Fibroblast of the aortic adventitia (primary cell): ENCODE measurements at regions not wholly inside any gene's neighbourhood (a gene's known extent, or its start where the extent isn't known, plus 50 kb on each side); places are given as distances from the start of the nearest gene placed in this dataset.
A peak's percentile ranks its signal among the peaks of the same experiment; 100 is the strongest.

Experiments
- DNase-seq: peaks from one replicate; pipeline ENCODE4 v3.0.0-alpha.2; 2010; ENCODE audit warnings: low read depth
- H3K4me3 ChIP-seq: 2 replicates; pipeline ENCODE4 v1.5.1; 2011; ENCODE audit warnings: low read depth, mild to moderate bottlenecking, control low read depth, low read length, moderate library complexity
- CTCF ChIP-seq: IDR thresholded peaks from 2 replicates; pipeline ENCODE4 v1.5.1; 2011; ENCODE audit warnings: mild to moderate bottlenecking, low read length, control low read depth, inconsistent platforms; ENCODE audit not compliant: insufficient read depth

DNA sequence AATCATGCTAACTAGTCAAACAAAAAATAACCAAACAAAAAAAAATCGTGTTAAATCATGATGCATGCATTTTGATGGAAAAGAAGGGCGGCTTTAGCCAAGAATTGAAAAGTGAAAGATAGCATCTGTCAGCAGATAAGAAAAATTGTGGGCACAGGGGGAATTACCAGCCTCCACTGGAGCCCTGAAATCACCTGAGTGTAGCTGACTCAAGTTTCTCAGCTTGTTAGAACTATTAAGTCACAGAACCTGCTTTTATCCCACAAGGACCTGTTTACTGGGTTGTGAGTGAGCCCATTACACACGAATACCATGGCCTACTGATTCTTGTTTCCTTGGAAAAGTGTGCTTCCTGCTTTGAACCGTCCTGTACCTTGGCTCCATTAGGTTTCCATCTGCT lies 85.2 kb downstream of the COX18 start:
- H3K4me3 ChIP-seq = no peak overlapping the region
- no peak for TF ChIP-seq CTCF
- DNase-seq = no peak

- no peak for TF ChIP-seq CTCF
- no peak for DNase-seq
- H3K4me3 ChIP-seq = no peak overlapping the region
Measured at GRCh38 chr4:72983709-72984108, 85.8 kb downstream of the COX18 start.

DNA sequence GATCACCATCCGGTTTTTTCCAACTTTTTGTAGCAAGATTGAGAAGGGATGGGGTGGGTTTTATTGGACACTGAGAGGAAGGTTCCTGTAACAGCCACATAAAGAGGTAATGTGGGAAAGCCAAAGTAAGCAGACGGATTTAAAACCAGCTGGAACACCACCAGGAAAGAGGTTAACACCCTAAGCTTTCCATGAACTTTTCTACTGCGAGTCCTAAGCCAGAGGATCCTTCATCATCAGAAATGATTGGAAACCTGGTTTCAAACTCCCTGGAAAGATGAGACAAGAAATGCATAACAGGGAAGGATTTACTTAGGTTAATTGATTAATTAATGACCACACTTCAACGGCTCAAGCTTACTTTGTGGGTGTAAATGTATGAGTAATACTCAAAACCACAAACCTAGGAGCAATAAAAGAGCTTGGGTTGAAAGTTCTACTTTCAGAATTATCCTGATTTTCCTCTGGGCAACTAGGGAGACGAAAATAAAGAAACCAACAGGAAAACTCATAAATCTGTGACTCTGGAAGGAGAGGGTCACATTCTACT lies 91.5 kb downstream of the COX18 start:
- no peak overlapping the region for H3K4me3 ChIP-seq
- peak; percentile 15 for DNase-seq
- no peak for TF ChIP-seq CTCF

GRCh38 chr4:72975488-72975784 lies 94.1 kb downstream of the COX18 start:
- DNase-seq = peak; percentile 63
- H3K4me3 ChIP-seq = no peak overlapping the region
- no peak for TF ChIP-seq CTCF

DNA sequence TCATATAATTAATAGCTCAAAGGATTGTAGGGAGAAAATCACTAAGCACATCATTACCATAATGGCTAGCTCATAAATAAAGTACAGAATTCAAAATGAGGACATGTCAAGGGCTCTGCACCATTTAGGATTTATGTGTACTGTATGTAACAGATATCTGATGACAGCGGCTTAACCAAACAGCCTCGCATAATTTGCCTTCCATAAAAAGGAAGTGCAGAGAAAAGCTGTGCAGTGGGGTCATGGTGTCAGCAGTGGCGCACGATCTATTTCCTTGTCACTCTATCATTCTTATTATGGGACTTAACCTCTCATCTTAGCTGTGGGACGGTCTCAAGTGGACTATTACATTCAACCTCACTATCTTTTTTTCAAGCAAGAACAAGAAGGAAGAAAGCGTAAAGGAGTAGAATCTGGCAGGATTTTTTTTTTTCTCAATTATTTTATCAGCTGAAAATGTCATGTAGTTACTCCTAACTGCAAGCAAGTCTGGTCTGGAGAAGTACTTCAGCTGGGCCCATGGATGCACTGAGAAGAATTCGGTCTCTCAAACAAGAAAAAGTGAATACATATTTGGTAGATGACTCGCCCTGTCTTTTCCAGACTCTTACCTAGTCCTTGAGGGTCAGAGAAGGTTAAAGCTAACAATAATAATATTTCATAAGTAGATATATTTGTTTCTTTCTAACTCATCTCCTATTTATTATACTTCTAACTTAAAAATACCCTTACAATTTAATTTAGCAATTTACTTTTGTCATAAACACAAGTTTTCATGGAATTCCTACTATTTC lies 94.6 kb downstream of the COX18 start:
- no peak overlapping the region for H3K4me3 ChIP-seq
- TF ChIP-seq CTCF = no peak
- peak; percentile 60 for DNase-seq

DNA sequence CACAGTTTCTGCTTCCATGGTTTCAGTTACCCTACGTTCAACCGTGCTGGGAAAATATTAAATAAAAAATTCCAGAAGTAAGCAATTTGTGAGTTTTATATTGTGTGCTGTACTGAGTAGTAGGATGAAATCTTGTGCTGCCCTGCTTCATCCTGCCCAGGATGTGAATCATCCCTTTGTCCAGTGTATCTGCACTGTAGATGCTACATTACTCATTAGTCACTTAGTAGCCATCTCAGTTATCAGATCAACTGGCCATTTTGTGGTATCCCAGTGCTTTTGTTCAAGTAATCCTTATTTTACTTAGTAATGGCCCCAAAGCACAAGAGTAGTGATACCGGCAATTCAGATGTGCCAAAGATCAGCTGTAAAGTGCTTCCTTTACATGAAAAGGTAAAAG lies 97.9 kb downstream of the COX18 start:
- no peak for TF ChIP-seq CTCF
- no peak overlapping the region for H3K4me3 ChIP-seq
- DNase-seq = peak; percentile 88

DNA sequence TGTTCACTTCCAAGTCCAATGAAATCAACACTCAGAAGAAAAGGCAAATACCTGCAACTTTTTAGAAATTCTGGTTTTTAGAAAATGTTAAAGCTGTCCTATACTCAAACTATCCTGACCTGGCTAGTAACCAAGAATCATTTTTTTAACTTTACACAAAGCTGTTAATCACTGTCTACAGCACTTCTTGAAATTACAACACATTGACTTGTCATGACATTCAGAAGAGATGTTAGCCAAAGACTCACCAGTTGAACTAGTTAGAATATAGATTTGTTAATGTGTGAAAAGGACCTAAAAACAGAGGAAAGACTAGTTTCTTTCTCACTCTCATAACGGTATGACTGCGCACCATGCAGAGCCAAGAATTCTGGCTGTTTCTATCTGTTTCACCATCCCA lies 98.8 kb downstream of the COX18 start:
- H3K4me3 ChIP-seq = no peak overlapping the region
- peak; percentile 17 for DNase-seq
- no peak for TF ChIP-seq CTCF
